Ishikawa (cell line): ENCODE measurements at regions not wholly inside any gene's neighbourhood (a gene's known extent, or its start where the extent isn't known, plus 50 kb on each side); places are given as distances from the start of the nearest gene placed in this dataset.

Source experiments
- EGR1 ChIP-seq: IDR thresholded peaks from 2 replicates; pipeline ENCODE4 v1.6.1; 2012
- EP300 ChIP-seq: IDR thresholded peaks from 2 replicates; pipeline ENCODE4 v1.6.1; 2012; ENCODE audit warnings: borderline replicate concordance
- FOXM1 ChIP-seq: IDR thresholded peaks from 2 replicates; pipeline ENCODE4 v1.6.1; 2012; ENCODE audit warnings: low read depth, borderline replicate concordance
- USF1 ChIP-seq: IDR thresholded peaks from 2 replicates; pipeline ENCODE4 v1.6.1; 2012
- TF ChIP-seq, protein P1 (sequence below): IDR thresholded peaks from 2 replicates; pipeline ENCODE4 v1.6.1; 2012

GRCh38 chr2:4909346-4910009 is 782.7 kb upstream of the SOX11 start:
- TF ChIP-seq, protein P1, sequence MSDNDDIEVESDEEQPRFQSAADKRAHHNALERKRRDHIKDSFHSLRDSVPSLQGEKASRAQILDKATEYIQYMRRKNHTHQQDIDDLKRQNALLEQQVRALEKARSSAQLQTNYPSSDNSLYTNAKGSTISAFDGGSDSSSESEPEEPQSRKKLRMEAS = no peak
- no peak for TF ChIP-seq EP300
- TF ChIP-seq USF1 = no peak
- TF ChIP-seq EGR1 = no peak
- no peak for TF ChIP-seq FOXM1
